ENCODE measurements at regions not wholly inside any gene's neighbourhood (a gene's known extent, or its start where the extent isn't known, plus 50 kb on each side); places are given as distances from the start of the nearest gene placed in this dataset.

GRCh38 chr12:13433768-13434167, 237.2 kb downstream of the EMP1 start:
- Histone ChIP-seq H3K4me3 (ENCODE audit: low read length) (no peak overlapping the region), H3K4me1 (ENCODE audit: low read length) (no peaks in the 10 kb centered on the region), H3K9ac (ENCODE audit: low read length) (no peak overlapping the region), H4K20me1 (ENCODE audit: insufficient read depth, low read length) (no peaks in the 10 kb centered on the region), H3K9me2 (replicated peaks; ENCODE audit: insufficient read depth, low read length) (no peaks in the 10 kb centered on the region), H3K36me3 (replicated peaks; ENCODE audit: insufficient read depth, low read length) (no peaks in the 10 kb centered on the region), H2AFZ (ENCODE audit: low read length) (no peak overlapping the region), H3K27me3 (replicated peaks; ENCODE audit: insufficient read depth, low read length) (no peaks in the 10 kb centered on the region), H3K27ac (ENCODE audit: low read length) (no peak overlapping the region), H3K9me3 (replicated peaks; ENCODE audit: insufficient read depth, low read length) (no peaks in the 10 kb centered on the region), H3F3A (ENCODE audit: insufficient read depth, low read length) (no peaks in the 10 kb centered on the region), H3K4me2 (ENCODE audit: low read depth, low read length) (no peak overlapping the region), H3K79me2 (ENCODE audit: low read length) (no peaks in the 10 kb centered on the region)
- TF ChIP-seq CTCF (IDR thresholded peaks at IDR 0.05; ENCODE audit: low read length) (no peak), EZH2 (optimal IDR thresholded peaks at IDR 0.05; ENCODE audit: low read depth, low read length) (no peak), EZH2phosphoT487 (IDR thresholded peaks at IDR 0.05; ENCODE audit: low read length) (no peak)
- no peak for DNase-seq

DNA sequence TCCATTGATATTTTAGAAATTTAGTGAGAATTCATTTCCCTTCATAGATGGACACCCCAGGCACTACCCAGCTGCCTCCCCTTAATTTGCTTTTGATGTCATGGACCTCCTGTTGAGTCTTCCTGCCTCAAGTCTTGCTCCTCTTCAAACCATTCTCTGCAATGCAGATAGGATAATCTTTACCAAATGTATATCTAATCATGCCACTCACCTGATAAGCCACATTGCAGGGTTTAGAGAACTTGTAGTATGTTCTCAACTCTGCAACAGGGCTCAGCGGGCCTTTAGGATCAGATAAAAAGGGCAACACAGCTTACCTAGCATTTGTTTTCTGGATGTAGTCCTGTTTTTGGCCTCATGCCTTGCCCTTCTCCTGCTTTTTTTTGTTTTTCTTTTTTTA, 234.5 kb downstream of the EMP1 start:
- Histone ChIP-seq H4K20me1 (ENCODE audit: insufficient read depth, low read length) (no peaks in the 10 kb centered on the region), H3K79me2 (ENCODE audit: low read length) (no peaks in the 10 kb centered on the region), H3F3A (ENCODE audit: insufficient read depth, low read length) (no peaks in the 10 kb centered on the region), H3K9me3 (replicated peaks; ENCODE audit: insufficient read depth, low read length) (no peaks in the 10 kb centered on the region), H3K4me1 (ENCODE audit: low read length) (no peaks in the 10 kb centered on the region), H3K9me2 (replicated peaks; ENCODE audit: insufficient read depth, low read length) (no peaks in the 10 kb centered on the region), H2AFZ (ENCODE audit: low read length) (no peak overlapping the region), H3K4me2 (ENCODE audit: low read depth, low read length) (no peak overlapping the region), H3K27ac (ENCODE audit: low read length) (no peak overlapping the region), H3K9ac (ENCODE audit: low read length) (no peak overlapping the region), H3K36me3 (replicated peaks; ENCODE audit: insufficient read depth, low read length) (no peaks in the 10 kb centered on the region), H3K27me3 (replicated peaks; ENCODE audit: insufficient read depth, low read length) (no peaks in the 10 kb centered on the region), H3K4me3 (ENCODE audit: low read length) (no peak overlapping the region)
- TF ChIP-seq CTCF (IDR thresholded peaks at IDR 0.05; ENCODE audit: low read length), result no peak
- no peak for DNase-seq

GRCh38 chr12:13428538-13429265, 232.2 kb downstream of the EMP1 start:
- no peaks in the 10 kb centered on the region for H3K9me2 ChIP-seq (replicated peaks; ENCODE audit: insufficient read depth, low read length)
- no peaks in the 10 kb centered on the region for H3K27me3 ChIP-seq (replicated peaks; ENCODE audit: insufficient read depth, low read length)
- H3K36me3 ChIP-seq (replicated peaks; ENCODE audit: insufficient read depth, low read length), result no peaks in the 10 kb centered on the region
- no peaks in the 10 kb centered on the region for H3F3A ChIP-seq (ENCODE audit: insufficient read depth, low read length)
- H3K4me2 ChIP-seq (ENCODE audit: low read depth, low read length), result no peak overlapping the region
- H3K4me3 ChIP-seq (ENCODE audit: low read length), result no peak overlapping the region
- no peak overlapping the region for H3K27ac ChIP-seq (ENCODE audit: low read length)
- no peaks in the 10 kb centered on the region for H4K20me1 ChIP-seq (ENCODE audit: insufficient read depth, low read length)
- no peaks in the 10 kb centered on the region for H3K4me1 ChIP-seq (ENCODE audit: low read length)
- H3K79me2 ChIP-seq (ENCODE audit: low read length), result no peaks in the 10 kb centered on the region
- H3K9ac ChIP-seq (ENCODE audit: low read length), result no peak overlapping the region
- no peak for TF ChIP-seq CTCF (IDR thresholded peaks at IDR 0.05; ENCODE audit: low read length)
- no peak for TF ChIP-seq EZH2phosphoT487 (IDR thresholded peaks at IDR 0.05; ENCODE audit: low read length)
- no peak for TF ChIP-seq EZH2 (optimal IDR thresholded peaks at IDR 0.05; ENCODE audit: low read depth, low read length)
- no peaks in the 10 kb centered on the region for H3K9me3 ChIP-seq (replicated peaks; ENCODE audit: insufficient read depth, low read length)
- no peak overlapping the region for H2AFZ ChIP-seq (ENCODE audit: low read length)
- DNase-seq, result no peak

Data from MM.1S (cell line).